SKM-1 (cell line): ENCODE measurements at regions not wholly inside any gene's neighbourhood (a gene's known extent, or its start where the extent isn't known, plus 50 kb on each side); places are given as distances from the start of the nearest gene placed in this dataset.
"Not testable (repeated sequence)": the region's sequence is repeated elsewhere in the genome, so short reads cannot be mapped to it uniquely, and the experiment has no call there.

ENCODE experiments used
- DNase-seq: peaks from one replicate; lab custom pipeline; 2025; ENCODE audit not compliant: unreplicated experiment; lab: John Stamatoyannopoulos, UW

GRCh38 chr6:84975316-84975715, 210.9 kb upstream of the TBX18 start:
- no peak for DNase-seq

GRCh38 chr6:84973606-84974005, 209.2 kb upstream of the TBX18 start:
- DNase-seq = no peak

- no peak for DNase-seq
These were observed 203.6 kb upstream of the TBX18 start for GRCh38 chr6:84967965-84968364.

- DNase-seq = peak; percentile 29
These were observed 203.0 kb upstream of the TBX18 start for GRCh38 chr6:84967389-84967788.

GRCh38 chr6:84953111-84953755, 188.8 kb upstream of the TBX18 start:
- no peak for DNase-seq

GRCh38 chr6:84944926-84945325, 180.5 kb upstream of the TBX18 start:
- not testable (repeated sequence) for DNase-seq

GRCh38 chr6:84943905-84944304, 179.5 kb upstream of the TBX18 start:
- no peak for DNase-seq

GRCh38 chr6:84941609-84942008, 177.2 kb upstream of the TBX18 start:
- DNase-seq = not testable (repeated sequence)

- DNase-seq = no peak
These were observed 164.8 kb upstream of the TBX18 start for GRCh38 chr6:84929212-84929611.

GRCh38 chr6:84927551-84927950, 163.2 kb upstream of the TBX18 start:
- DNase-seq = no peak

GRCh38 chr6:84926189-84927155, 162.1 kb upstream of the TBX18 start:
- no peak for DNase-seq

- DNase-seq = no peak
These were observed 157.5 kb upstream of the TBX18 start for GRCh38 chr6:84921891-84922290.

GRCh38 chr6:84920021-84920420, 155.6 kb upstream of the TBX18 start:
- no peak for DNase-seq

- no peak for DNase-seq
These were observed 152.3 kb upstream of the TBX18 start for GRCh38 chr6:84916704-84917103.

- no peak for DNase-seq
These were observed 148.3 kb upstream of the TBX18 start for GRCh38 chr6:84912472-84913322.

- DNase-seq = no peak
These were observed 146.7 kb upstream of the TBX18 start for GRCh38 chr6:84910906-84911607.

GRCh38 chr6:84908304-84908904, 144.0 kb upstream of the TBX18 start:
- no peak for DNase-seq

- no peak for DNase-seq
These were observed 142.1 kb upstream of the TBX18 start for GRCh38 chr6:84906514-84906913.

GRCh38 chr6:84905823-84906222, 141.4 kb upstream of the TBX18 start:
- DNase-seq = no peak

- no peak for DNase-seq
These were observed 138.0 kb upstream of the TBX18 start for GRCh38 chr6:84902354-84902928.
